GM23248 (cell line): ENCODE measurements at regions not wholly inside any gene's neighbourhood (a gene's known extent, or its start where the extent isn't known, plus 50 kb on each side); places are given as distances from the start of the nearest gene placed in this dataset.
"Not testable (repeated sequence)": the region's sequence is repeated elsewhere in the genome, so short reads cannot be mapped to it uniquely, and the experiment has no call there.

Source experiments
- DNase-seq: peaks from one replicate; pipeline ENCODE4 v3.0.0-alpha.2; 2015
- H2AFZ ChIP-seq: fragments of 200-600 bp; sonication (generic); 2 replicates; pipeline ENCODE4 v1.6.1; 2016; ENCODE audit warnings: antibody characterized with exemption
- H3F3A ChIP-seq: fragments of 200-600 bp; sonication (generic); 2 replicates; pipeline ENCODE4 v1.6.1; 2016; ENCODE audit warnings: mild to moderate bottlenecking, antibody characterized with exemption, mixed run types; ENCODE audit not compliant: insufficient read depth
- H3K27ac ChIP-seq: fragments of 200-600 bp; sonication (generic); 2 replicates; pipeline ENCODE4 v1.5.1; 2016; ENCODE audit warnings: mild to moderate bottlenecking
- H3K27me3 ChIP-seq: fragments of 200-600 bp; sonication (generic); replicated peaks from 2 replicates; pipeline ENCODE4 v1.6.1; 2016; ENCODE audit warnings: mild to moderate bottlenecking; ENCODE audit not compliant: insufficient read depth
- H3K36me3 ChIP-seq: fragments of 200-600 bp; sonication (generic); 2 replicates; pipeline ENCODE4 v1.6.1; 2016; ENCODE audit warnings: low read depth, mild to moderate bottlenecking
- H3K4me1 ChIP-seq: fragments of 200-600 bp; sonication (generic); 2 replicates; pipeline ENCODE4 v1.6.1; 2016; ENCODE audit warnings: mild to moderate bottlenecking; ENCODE audit not compliant: insufficient read depth
- H3K4me2 ChIP-seq: fragments of 200-600 bp; sonication (generic); one replicate; pipeline ENCODE4 v1.6.1; 2016; ENCODE audit warnings: mild to moderate bottlenecking; ENCODE audit not compliant: unreplicated experiment
- H3K4me3 ChIP-seq: fragments of 200-600 bp; sonication (generic); 2 replicates; pipeline ENCODE4 v1.5.1; 2016; ENCODE audit warnings: mild to moderate bottlenecking
- H3K79me2 ChIP-seq: fragments of 200-600 bp; sonication (generic); 2 replicates; pipeline ENCODE4 v1.6.1; 2016; ENCODE audit warnings: mild to moderate bottlenecking; ENCODE audit not compliant: insufficient read depth
- H3K9ac ChIP-seq: fragments of 200-600 bp; sonication (generic); 2 replicates; pipeline ENCODE4 v1.6.1; 2016; ENCODE audit warnings: mild to moderate bottlenecking
- H3K9me2 ChIP-seq: fragments of 200-600 bp; sonication (generic); 2 replicates; pipeline ENCODE4 v1.6.1; 2016; ENCODE audit warnings: mixed run types, mild to moderate bottlenecking, moderate library complexity; ENCODE audit not compliant: insufficient read depth
- H3K9me3 ChIP-seq: fragments of 200-600 bp; sonication (generic); one replicate; pipeline ENCODE4 v1.6.1; 2017; ENCODE audit warnings: low read depth
- H4K20me1 ChIP-seq: fragments of 200-600 bp; sonication (generic); 2 replicates; pipeline ENCODE4 v1.6.0; 2016; ENCODE audit not compliant: insufficient read depth
- EZH2 ChIP-seq: fragments of 200-600 bp; sonication (generic); IDR thresholded peaks from 2 replicates; pipeline ENCODE4 v1.6.1; 2018; ENCODE audit warnings: antibody characterized with exemption, mild to moderate bottlenecking; ENCODE audit not compliant: insufficient read depth, poor library complexity, severe bottlenecking
- EZH2phosphoT487 ChIP-seq: fragments of 200-600 bp; sonication (generic); IDR thresholded peaks from 2 replicates; pipeline ENCODE4 v1.6.1; 2018; ENCODE audit warnings: antibody characterized with exemption, moderate library complexity, mild to moderate bottlenecking, low read depth; ENCODE audit not compliant: insufficient read depth
- WGBS, 2 experiments: methylation state at CpG; one replicate each; pipeline ENCODE4 v1.1.6; 2015 to 2017; ENCODE audit warnings: low lambda C conversion rate in 2 of 2, low coverage in 1 of 2; ENCODE audit errors: missing lambda C conversion rate in 2 of 2; 5-methylcytosine and 5-hydroxymethylcytosine counted together
- in situ Hi-C: fragments of 300-500 bp; cut with MboI; formaldehyde crosslinking; loops from 2 replicates; pipeline ENCODE4 v1.15.0; 2020

- H3F3A ChIP-seq = no peaks in the 10 kb centered on the region
- H3K79me2 ChIP-seq = no peaks in the 10 kb centered on the region
- no peak overlapping the region for H3K4me3 ChIP-seq
- H3K4me1 ChIP-seq = no peaks in the 10 kb centered on the region
- no peak for TF ChIP-seq EZH2
- TF ChIP-seq EZH2phosphoT487 = no peak
- H3K4me2 ChIP-seq = no peak overlapping the region
- DNase-seq = no peak
- H3K36me3 ChIP-seq = no peaks in the 10 kb centered on the region
- H4K20me1 ChIP-seq = no peaks in the 10 kb centered on the region
- no peaks in the 10 kb centered on the region for H3K27me3 ChIP-seq
- H2AFZ ChIP-seq = no peak overlapping the region
- H3K9me3 ChIP-seq = no peaks in the 10 kb centered on the region
- no peak overlapping the region for H3K9ac ChIP-seq
- no peak overlapping the region for H3K27ac ChIP-seq
- WGBS, 2 experiments = 0 to 3% methylated on average over 3 of the region's 3 CpGs
- H3K9me2 ChIP-seq = no peaks in the 10 kb centered on the region
- in situ Hi-C loops = no loop called here
Measured at GRCh38 chr7:113504691-113505090, 386.3 kb upstream of the SMIM30 start.

GRCh38 chr7:113504142-113504541, 385.8 kb upstream of the SMIM30 start:
- H4K20me1 ChIP-seq = no peaks in the 10 kb centered on the region
- H3K4me1 ChIP-seq = no peaks in the 10 kb centered on the region
- DNase-seq = no peak
- H3K4me3 ChIP-seq = no peak overlapping the region
- in situ Hi-C loops = no loop called here
- no peaks in the 10 kb centered on the region for H3K27me3 ChIP-seq
- no peaks in the 10 kb centered on the region for H3K79me2 ChIP-seq
- H3K9ac ChIP-seq = no peak overlapping the region
- H3K9me3 ChIP-seq = no peaks in the 10 kb centered on the region
- no peak overlapping the region for H2AFZ ChIP-seq
- no peaks in the 10 kb centered on the region for H3F3A ChIP-seq
- TF ChIP-seq EZH2 (no peak), EZH2phosphoT487 (no peak)
- no peaks in the 10 kb centered on the region for H3K36me3 ChIP-seq
- no peak overlapping the region for H3K4me2 ChIP-seq
- no peak overlapping the region for H3K27ac ChIP-seq
- no peaks in the 10 kb centered on the region for H3K9me2 ChIP-seq

GRCh38 chr7:113496586-113496985, 378.2 kb upstream of the SMIM30 start:
- 0 to 4% methylated on average over 1 to 2 of the region's 3 CpGs for WGBS, 2 experiments
- H3K9me2 ChIP-seq, DNase-seq, in situ Hi-C loops, H3K9ac ChIP-seq, H3K27me3 ChIP-seq, H3K27ac ChIP-seq, H4K20me1 ChIP-seq, H2AFZ ChIP-seq, H3K4me1 ChIP-seq, H3K36me3 ChIP-seq, H3K4me2 ChIP-seq, H3F3A ChIP-seq, H3K4me3 ChIP-seq, H3K79me2 ChIP-seq, H3K9me3 ChIP-seq: not testable (repeated sequence)

GRCh38 chr7:113494797-113495566, 376.6 kb upstream of the SMIM30 start:
- in situ Hi-C loops, H3K9me2 ChIP-seq, H3K4me1 ChIP-seq, DNase-seq, H3K79me2 ChIP-seq, H4K20me1 ChIP-seq, H3K9me3 ChIP-seq, H3F3A ChIP-seq, H3K9ac ChIP-seq, H3K27ac ChIP-seq, H2AFZ ChIP-seq, H3K4me3 ChIP-seq, H3K4me2 ChIP-seq, H3K27me3 ChIP-seq, H3K36me3 ChIP-seq: not testable (repeated sequence)
- 0% methylated on average over 1 of the region's 8 CpGs; no CpG with 5 or more reads in 1 of the 2 experiments for WGBS, 2 experiments

GRCh38 chr7:113491305-113491704, 373.0 kb upstream of the SMIM30 start:
- in situ Hi-C loops = no loop called here
- no peak for DNase-seq
- WGBS, 2 experiments = 37 to 41% methylated on average over 2 of the region's 2 CpGs

More at GRCh38 chr7:113491305-113491704, 373.0 kb upstream of the SMIM30 start:
- H3K4me3 ChIP-seq = no peak overlapping the region
- no peak overlapping the region for H3K4me2 ChIP-seq
- H3K9me2 ChIP-seq = no peaks in the 10 kb centered on the region
- H2AFZ ChIP-seq = no peak overlapping the region
- no peaks in the 10 kb centered on the region for H3F3A ChIP-seq
- H3K27me3 ChIP-seq = no peaks in the 10 kb centered on the region
- H4K20me1 ChIP-seq = no peaks in the 10 kb centered on the region
- H3K4me1 ChIP-seq = no peaks in the 10 kb centered on the region
- TF ChIP-seq EZH2 (no peak), EZH2phosphoT487 (no peak)
- H3K27ac ChIP-seq = no peak overlapping the region
- H3K36me3 ChIP-seq = no peaks in the 10 kb centered on the region
- H3K9me3 ChIP-seq = no peaks in the 10 kb centered on the region
- H3K9ac ChIP-seq = no peak overlapping the region
- H3K79me2 ChIP-seq = no peaks in the 10 kb centered on the region
